GM19240 (cell line): ENCODE measurements at regions not wholly inside any gene's neighbourhood (a gene's known extent, or its start where the extent isn't known, plus 50 kb on each side); places are given as distances from the start of the nearest gene placed in this dataset.

ENCODE experiments used
- DNase-seq: peaks from one replicate; pipeline ENCODE4 v3.0.0; 2011; ENCODE audit warnings: low spot score; ENCODE audit not compliant: insufficient read length

DNA sequence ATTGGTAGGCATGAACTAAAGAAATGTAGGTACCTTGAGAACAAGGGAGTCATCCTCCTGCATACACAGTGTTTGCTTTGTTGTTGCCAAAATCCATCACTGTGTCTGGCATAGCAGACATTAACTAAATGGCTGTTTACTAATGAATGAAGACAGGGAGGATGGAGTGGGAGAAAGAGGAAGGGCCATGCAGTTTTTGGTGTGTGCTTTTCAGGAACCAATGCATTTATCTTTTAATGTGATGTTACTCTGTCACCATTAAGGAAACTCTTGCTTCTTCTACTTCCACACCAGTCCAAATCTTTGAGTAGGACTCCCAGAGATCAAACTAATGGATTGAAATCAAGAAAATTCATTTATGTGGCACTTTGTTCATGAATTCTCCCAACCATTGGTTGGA lies 55.6 kb upstream of the DUSP10 start:
- DNase-seq, result no peak

GRCh38 chr1:221796700-221797099 lies 54.8 kb upstream of the DUSP10 start:
- DNase-seq, result no peak

- DNase-seq, result no peak
Observed at GRCh38 chr1:221795380-221795779, 53.5 kb upstream of the DUSP10 start.

GRCh38 chr1:221794935-221795334 lies 53.0 kb upstream of the DUSP10 start:
- no peak for DNase-seq

GRCh38 chr1:221794079-221794670 lies 52.3 kb upstream of the DUSP10 start:
- no peak for DNase-seq

- no peak for DNase-seq
Observed at GRCh38 chr1:221793439-221794078, 51.7 kb upstream of the DUSP10 start.

GRCh38 chr1:221791846-221792245 lies 50.0 kb upstream of the DUSP10 start:
- no peak for DNase-seq
